ENCODE measurements at regions not wholly inside any gene's neighbourhood (a gene's known extent, or its start where the extent isn't known, plus 50 kb on each side); places are given as distances from the start of the nearest gene placed in this dataset.

DNA sequence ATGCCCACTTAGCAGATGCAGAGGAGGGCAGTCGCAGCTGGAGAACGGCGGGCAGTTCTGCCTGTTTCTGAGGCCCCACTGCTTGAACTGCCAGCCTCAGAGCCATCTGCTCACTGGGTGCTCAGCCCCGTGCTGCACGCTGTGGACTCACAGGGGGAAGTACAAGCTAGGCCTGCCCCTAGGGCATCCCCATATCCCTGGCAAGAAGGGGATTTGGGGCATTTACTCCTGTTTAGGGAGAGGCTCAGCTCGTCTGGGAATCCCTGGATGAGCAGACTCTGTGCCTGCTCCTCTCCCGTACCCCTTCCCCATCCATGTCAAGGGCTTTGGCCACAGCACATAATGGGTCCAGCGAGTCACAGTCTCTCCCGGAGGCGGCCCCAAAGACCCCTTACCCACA is 169.8 kb upstream of the PKDCC start:
- Histone ChIP-seq H3K4me1 (ENCODE audit: low read depth) (peaks cover 11% of the 10 kb centered on the region), H3K4me3 (no peak overlapping the region), H3K9me3 (no peaks in the 10 kb centered on the region), H3K36me3 (ENCODE audit: low read depth) (no peaks in the 10 kb centered on the region)
- TF ChIP-seq, protein P1, sequence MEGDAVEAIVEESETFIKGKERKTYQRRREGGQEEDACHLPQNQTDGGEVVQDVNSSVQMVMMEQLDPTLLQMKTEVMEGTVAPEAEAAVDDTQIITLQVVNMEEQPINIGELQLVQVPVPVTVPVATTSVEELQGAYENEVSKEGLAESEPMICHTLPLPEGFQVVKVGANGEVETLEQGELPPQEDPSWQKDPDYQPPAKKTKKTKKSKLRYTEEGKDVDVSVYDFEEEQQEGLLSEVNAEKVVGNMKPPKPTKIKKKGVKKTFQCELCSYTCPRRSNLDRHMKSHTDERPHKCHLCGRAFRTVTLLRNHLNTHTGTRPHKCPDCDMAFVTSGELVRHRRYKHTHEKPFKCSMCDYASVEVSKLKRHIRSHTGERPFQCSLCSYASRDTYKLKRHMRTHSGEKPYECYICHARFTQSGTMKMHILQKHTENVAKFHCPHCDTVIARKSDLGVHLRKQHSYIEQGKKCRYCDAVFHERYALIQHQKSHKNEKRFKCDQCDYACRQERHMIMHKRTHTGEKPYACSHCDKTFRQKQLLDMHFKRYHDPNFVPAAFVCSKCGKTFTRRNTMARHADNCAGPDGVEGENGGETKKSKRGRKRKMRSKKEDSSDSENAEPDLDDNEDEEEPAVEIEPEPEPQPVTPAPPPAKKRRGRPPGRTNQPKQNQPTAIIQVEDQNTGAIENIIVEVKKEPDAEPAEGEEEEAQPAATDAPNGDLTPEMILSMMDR (IDR thresholded peaks at IDR 0.05): no peak
- no peak for DNase-seq
- no peak for ATAC-seq
- intact Hi-C loops (cut with DNase I, micrococcal nuclease): no loop called here

DNA sequence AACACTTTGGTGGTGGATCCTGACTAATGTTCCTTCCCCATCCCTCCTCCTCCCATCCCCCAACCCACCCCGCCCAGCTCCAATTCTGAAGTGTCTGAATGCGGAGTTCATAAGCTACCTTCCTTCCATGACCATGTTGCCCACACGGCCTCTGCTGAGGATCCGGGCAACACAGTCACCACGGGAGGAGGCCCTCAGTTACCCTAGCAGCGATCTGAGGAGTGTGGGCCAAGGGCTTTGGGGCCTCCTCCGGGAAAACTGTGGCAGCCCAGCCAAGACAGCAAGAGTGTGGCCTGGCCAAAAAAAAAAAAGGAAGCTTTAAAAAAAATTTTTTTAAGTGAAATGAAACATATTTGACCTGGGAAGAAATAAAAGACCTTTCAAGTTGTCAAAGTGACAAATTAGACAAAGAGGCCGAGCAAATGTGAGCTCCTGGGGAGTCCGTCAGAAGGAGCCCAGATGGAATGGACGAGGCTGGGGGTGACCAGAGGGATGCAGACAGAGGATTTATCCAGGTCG is 169.0 kb upstream of the PKDCC start:
- no peaks in the 10 kb centered on the region for H3K36me3 ChIP-seq (ENCODE audit: low read depth)
- ATAC-seq: no peak
- no peaks in the 10 kb centered on the region for H3K9me3 ChIP-seq
- peaks cover 11% of the 10 kb centered on the region for H3K4me1 ChIP-seq (ENCODE audit: low read depth)
- TF ChIP-seq, protein P1 (IDR thresholded peaks at IDR 0.05): no peak
- intact Hi-C loops (cut with DNase I, micrococcal nuclease): no loop called here
- no peak for DNase-seq
- no peak overlapping the region for H3K4me3 ChIP-seq

DNA sequence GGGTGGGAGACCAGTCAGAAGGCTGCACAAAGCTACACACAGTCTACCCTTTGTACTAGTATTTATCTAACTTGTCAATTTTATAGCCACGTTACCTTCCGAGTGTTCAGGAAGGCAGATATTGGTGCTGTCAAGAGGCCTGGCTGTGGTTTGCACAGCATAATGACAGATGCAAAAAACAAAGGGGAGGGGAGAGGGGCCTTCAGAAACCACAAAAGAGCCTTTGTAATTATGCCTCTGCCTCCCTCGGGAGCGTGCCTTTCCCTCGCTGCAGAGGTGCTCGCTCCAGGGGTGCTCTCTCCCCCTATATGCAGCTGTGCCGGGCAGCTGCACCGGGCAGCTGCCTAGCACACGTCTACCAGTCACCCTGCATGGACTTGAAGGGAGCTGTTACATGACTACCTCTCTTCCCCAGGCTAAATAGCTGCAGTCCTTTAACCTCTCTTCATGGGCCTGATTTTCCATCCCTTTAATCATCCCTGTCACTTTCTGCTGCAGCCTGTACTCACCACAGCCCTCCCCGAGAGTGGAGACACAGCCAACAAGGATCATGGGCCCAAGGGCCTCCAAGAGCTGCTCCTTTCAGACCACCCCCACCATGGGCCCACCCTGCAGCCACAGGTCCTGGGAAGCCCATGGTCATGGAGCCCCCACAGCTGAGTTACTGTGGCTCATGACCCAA is 168.4 kb upstream of the PKDCC start:
- Histone ChIP-seq H3K4me3 (no peak overlapping the region), H3K4me1 (ENCODE audit: low read depth) (peaks cover 11% of the 10 kb centered on the region), H3K9me3 (no peaks in the 10 kb centered on the region), H3K36me3 (ENCODE audit: low read depth) (no peaks in the 10 kb centered on the region)
- intact Hi-C loops (cut with DNase I, micrococcal nuclease): no loop called here
- ATAC-seq (peak; percentile 36), DNase-seq (no peak)
- TF ChIP-seq, protein P1 (IDR thresholded peaks at IDR 0.05): no peak

DNA sequence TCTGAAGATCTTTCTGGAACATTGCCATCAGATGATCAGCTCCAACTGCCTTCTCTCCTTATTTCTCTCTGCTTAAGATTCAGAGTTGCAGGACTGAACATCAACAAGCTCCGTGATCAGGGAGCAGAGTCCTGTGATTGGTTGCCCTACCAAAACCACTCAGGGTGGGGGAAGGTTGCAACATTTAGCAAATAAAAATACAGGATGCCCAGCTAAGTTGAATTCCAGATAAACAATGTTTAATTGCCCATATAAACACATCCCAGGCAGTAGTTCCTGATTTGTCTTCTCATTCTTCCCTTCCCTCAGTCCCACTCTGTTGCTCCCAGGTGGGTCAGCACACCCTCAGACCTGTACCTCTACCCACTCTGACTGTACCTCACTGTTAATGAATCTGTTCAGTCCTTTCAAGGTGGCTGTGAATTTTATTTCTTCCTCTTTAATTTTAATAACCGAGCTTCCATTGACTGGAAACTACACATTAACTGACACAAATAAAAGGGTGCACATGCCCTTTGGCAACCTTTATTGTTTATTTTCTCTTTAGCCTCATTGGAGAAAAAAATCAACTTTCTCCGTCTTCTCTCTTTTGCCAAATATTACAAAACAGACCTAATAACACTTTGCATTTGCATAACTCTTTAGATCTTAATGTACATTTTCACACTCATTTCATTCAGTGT is 167.1 kb upstream of the PKDCC start:
- no peak for DNase-seq
- no peaks in the 10 kb centered on the region for H3K36me3 ChIP-seq (ENCODE audit: low read depth)
- H3K4me3 ChIP-seq: no peak overlapping the region
- TF ChIP-seq, protein P1 (IDR thresholded peaks at IDR 0.05): no peak
- no peak for ATAC-seq
- intact Hi-C loops (cut with DNase I, micrococcal nuclease): no loop called here
- peaks cover 11% of the 10 kb centered on the region for H3K4me1 ChIP-seq (ENCODE audit: low read depth)
- no peaks in the 10 kb centered on the region for H3K9me3 ChIP-seq

DNA sequence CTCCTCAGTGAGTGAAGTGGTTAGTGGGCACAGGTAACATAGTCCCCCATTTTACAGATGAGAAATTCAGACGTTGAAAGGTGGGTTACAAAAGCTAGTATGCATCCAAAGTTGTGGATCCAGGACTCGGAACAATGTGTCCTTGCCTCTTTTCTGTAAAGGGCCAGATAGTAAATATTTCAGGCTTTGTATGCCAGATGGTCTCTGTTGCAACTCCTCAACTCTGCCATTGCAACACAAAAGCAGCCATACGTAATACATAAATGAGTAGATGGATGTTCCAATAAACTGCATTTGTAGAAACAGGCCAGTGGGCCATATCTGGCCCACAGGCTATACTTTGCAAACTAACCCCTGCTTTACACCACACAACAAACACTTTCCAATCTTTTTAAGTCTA is 166.6 kb upstream of the PKDCC start:
- ATAC-seq: no peak
- intact Hi-C loops (cut with DNase I, micrococcal nuclease): no loop called here

More for the DNA sequence above, 166.6 kb upstream of the PKDCC start:
- Histone ChIP-seq H3K9me3 (no peaks in the 10 kb centered on the region), H3K36me3 (ENCODE audit: low read depth) (no peaks in the 10 kb centered on the region), H3K4me1 (ENCODE audit: low read depth) (peaks cover 6% of the 10 kb centered on the region), H3K4me3 (no peak overlapping the region)
- TF ChIP-seq, protein P1 (IDR thresholded peaks at IDR 0.05): no peak
- no peak for DNase-seq
